ENCODE measurements at regions not wholly inside any gene's neighbourhood (a gene's known extent, or its start where the extent isn't known, plus 50 kb on each side); places are given as distances from the start of the nearest gene placed in this dataset.
"Not testable (repeated sequence)": the region's sequence is repeated elsewhere in the genome, so short reads cannot be mapped to it uniquely, and the experiment has no call there.

DNA sequence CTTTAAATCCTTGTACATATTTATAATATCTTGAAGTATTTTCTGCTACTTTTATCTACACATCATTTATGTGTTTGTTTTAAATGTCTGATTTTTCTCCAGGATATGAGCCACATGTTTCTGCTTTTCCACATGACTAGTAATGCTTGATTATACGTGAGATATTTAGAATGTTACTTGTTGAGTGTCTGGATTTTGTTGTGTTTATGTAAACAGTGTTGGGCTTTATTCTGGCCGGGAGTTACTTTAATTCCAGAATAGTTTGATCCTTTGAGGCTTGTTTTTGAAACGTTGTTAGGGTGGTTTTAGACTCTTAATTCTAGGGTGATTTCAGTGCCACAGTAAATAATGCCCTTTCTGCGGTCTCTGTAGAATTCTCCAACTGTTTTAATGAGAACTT, 252.9 kb downstream of the BLID start:
- no peaks in the 10 kb centered on the region for H3K27me3 ChIP-seq
- no peak overlapping the region for H3K27ac ChIP-seq
- no peaks in the 10 kb centered on the region for H3K36me3 ChIP-seq
- TF ChIP-seq CTCF (IDR thresholded peaks at IDR 0.05) (no peak), POLR2A (IDR thresholded peaks at IDR 0.05) (no peak)
- DNase-seq, result no peak
- intact Hi-C loops (cut with DNase I), result no loop called here
- H3K4me1 ChIP-seq, result no peaks in the 10 kb centered on the region
- WGBS, 2 donors, result 76 to 78% methylated on average over 4 of the region's 4 CpGs
- no peak overlapping the region for H3K4me3 ChIP-seq (replicated peaks in 1 of 3)
- no peaks in the 10 kb centered on the region for H3K9me3 ChIP-seq

GRCh38 chr11:121855138-121855537, 260.9 kb downstream of the BLID start:
- H3K27me3 ChIP-seq; intact Hi-C loops (cut with DNase I); H3K4me1 ChIP-seq; H3K36me3 ChIP-seq; H3K4me3 ChIP-seq (replicated peaks in 1 of 3); H3K9me3 ChIP-seq; H3K27ac ChIP-seq; DNase-seq: not testable (repeated sequence)
- 87 to 95% methylated on average over 9 to 11 of the region's 11 CpGs for WGBS, 2 donors

DNA sequence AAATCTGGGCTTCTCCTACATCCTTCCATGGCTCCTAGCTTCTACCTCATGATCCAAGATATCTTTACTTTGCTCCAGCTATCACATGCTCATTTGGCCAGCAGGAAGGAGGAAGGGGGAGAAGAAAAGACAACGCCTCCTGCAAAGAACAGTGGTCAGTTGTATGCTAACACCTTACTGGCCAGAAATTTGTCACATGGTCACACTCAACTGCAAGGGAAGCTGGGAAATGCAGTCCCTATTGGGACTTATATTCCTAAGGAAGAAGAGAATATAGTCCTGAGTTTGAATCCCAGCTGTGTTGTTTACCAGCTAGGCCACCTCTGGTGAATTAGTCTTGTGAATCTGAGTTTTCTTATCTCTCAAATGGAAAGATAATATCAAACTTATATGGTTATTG, 272.0 kb downstream of the BLID start:
- no peak for TF ChIP-seq POLR2A (IDR thresholded peaks at IDR 0.05)
- TF ChIP-seq CTCF (IDR thresholded peaks at IDR 0.05), result no peak
- Histone ChIP-seq H3K4me1 (no peaks in the 10 kb centered on the region), H3K9me3 (no peaks in the 10 kb centered on the region), H3K36me3 (no peaks in the 10 kb centered on the region), H3K27me3 (no peaks in the 10 kb centered on the region), H3K27ac (no peak overlapping the region), H3K4me3 (replicated peaks in 1 of 3) (no peak overlapping the region)
- DNase-seq, result no peak
- intact Hi-C loops (cut with DNase I), result no loop called here
- WGBS, 2 donors, result 86 to 100% methylated on average over 1 of the region's 1 CpG

GRCh38 chr11:121842192-121842585, 273.8 kb downstream of the BLID start:
- WGBS, 2 donors, result 91 to 94% methylated on average over 5 of the region's 5 CpGs
- no peak overlapping the region for H3K27ac ChIP-seq
- H3K9me3 ChIP-seq, result no peaks in the 10 kb centered on the region
- intact Hi-C loops (cut with DNase I), result no loop called here
- no peaks in the 10 kb centered on the region for H3K4me1 ChIP-seq
- no peak overlapping the region for H3K4me3 ChIP-seq (replicated peaks in 1 of 3)
- no peak for TF ChIP-seq CTCF (IDR thresholded peaks at IDR 0.05)
- TF ChIP-seq POLR2A (IDR thresholded peaks at IDR 0.05), result no peak
- DNase-seq, result no peak
- no peaks in the 10 kb centered on the region for H3K36me3 ChIP-seq
- no peaks in the 10 kb centered on the region for H3K27me3 ChIP-seq

- DNase-seq, result peak; percentile 3 to 4
- intact Hi-C loops (cut with DNase I), result no loop called here
- Histone ChIP-seq H3K9me3 (no peaks in the 10 kb centered on the region), H3K27me3 (no peaks in the 10 kb centered on the region), H3K36me3 (no peaks in the 10 kb centered on the region), H3K27ac (no peak overlapping the region), H3K4me1 (no peaks in the 10 kb centered on the region), H3K4me3 (replicated peaks in 1 of 3) (no peak overlapping the region)
- TF ChIP-seq POLR2A (IDR thresholded peaks at IDR 0.05) (no peak), CTCF (IDR thresholded peaks at IDR 0.05) (no peak)
- 33 to 37% methylated on average over 5 of the region's 5 CpGs for WGBS, 2 donors
Observed at GRCh38 chr11:121841487-121842191, 274.4 kb downstream of the BLID start.

Data from thyroid gland (tissue), 4 donors.